ENCODE measurements at regions not wholly inside any gene's neighbourhood (a gene's known extent, or its start where the extent isn't known, plus 50 kb on each side); places are given as distances from the start of the nearest gene placed in this dataset.

DNA sequence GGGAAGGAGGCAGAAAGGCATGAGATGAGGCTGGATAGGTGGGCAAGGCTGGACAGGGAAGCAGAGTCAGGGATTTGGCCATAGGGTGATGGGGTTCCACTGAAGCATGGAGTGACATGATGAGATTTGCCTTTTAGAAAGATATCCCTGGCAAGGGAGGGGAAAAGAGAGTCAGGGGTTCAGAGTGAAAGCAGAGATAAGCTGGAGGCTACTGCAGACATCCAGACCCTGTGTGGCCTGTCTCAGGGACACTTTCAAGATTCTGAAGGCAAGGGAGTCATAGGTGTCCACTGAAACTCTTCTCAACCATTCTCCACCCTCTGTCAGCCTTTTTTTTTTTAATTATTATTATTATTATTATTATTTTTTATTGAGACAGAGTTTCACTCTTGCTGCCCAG is 94.0 kb upstream of the SPATA12 start:
- Histone ChIP-seq H2AK9ac (replicated peaks; ENCODE audit: low read depth, low read length, poor library complexity) (no peak overlapping the region), H4K20me1 (ENCODE audit: insufficient read depth, low read length) (no peaks in the 10 kb centered on the region), H3K27me3 (ENCODE audit: control insufficient read depth, insufficient read depth, low read length) (no peaks in the 10 kb centered on the region), H2AFZ (replicated peaks; ENCODE audit: low read length, poor library complexity) (no peak overlapping the region), H2BK20ac (ENCODE audit: low read depth, low read length) (no peak overlapping the region), H3K79me1 (ENCODE audit: low read depth in 1 of 2, low read length in 2 of 2) (no peaks in the 10 kb centered on the region), H3K4me2 (ENCODE audit: low read depth, low read length) (no peak overlapping the region), H3K9ac (ENCODE audit: low read depth, low read length) (no peak overlapping the region), H4K8ac (ENCODE audit: low read depth in 2 of 2, low read length in 2 of 2) (no peak overlapping the region), H2BK15ac (ENCODE audit: low read depth, low read length) (no peak overlapping the region), H3K4ac (ENCODE audit: low read depth, low read length) (no peak overlapping the region), H3K36me3 (ENCODE audit: control insufficient read depth, insufficient read depth, low read length) (no peaks in the 10 kb centered on the region), H3K9me3 (ENCODE audit: control insufficient read depth, insufficient read depth, low read length) (peaks cover 2% of the 10 kb centered on the region; the same call in 1 of the 2 replicates), H3K9me1 (ENCODE audit: insufficient read depth, low read length) (no peaks in the 10 kb centered on the region), H3K23ac (ENCODE audit: low read depth, low read length) (no peak overlapping the region), H2AK5ac (ENCODE audit: low read depth, low read length) (no peak overlapping the region), H3K14ac (replicated peaks; ENCODE audit: low read depth, low read length) (no peak overlapping the region), H4K5ac (ENCODE audit: low read depth, low read length) (no peak overlapping the region), H3K27ac (ENCODE audit: insufficient read depth, low read length) (no peak overlapping the region), H3K18ac (ENCODE audit: low read depth, low read length) (no peak overlapping the region), H3K4me1 (ENCODE audit: control insufficient read depth, insufficient read depth, low read length) (no peaks in the 10 kb centered on the region), H2BK5ac (ENCODE audit: low read depth, low read length, poor library complexity, severe bottlenecking) (no peak overlapping the region), H3K56ac (ENCODE audit: extremely low read depth, insufficient read depth, low read length) (no peak overlapping the region), H3K4me3 (ENCODE audit: insufficient read depth, low read depth, low read length) (no peak overlapping the region), H4K91ac (ENCODE audit: insufficient read depth, low read depth, low read length) (no peak overlapping the region), H2BK120ac (ENCODE audit: low read depth, low read length) (no peak overlapping the region)
- ChIA-PET CTCF (interaction anchor here (0.7 kb wide), 1 partner anchor 29 kb away, joined by 3 read pairs; no protein-coding TSS in a partner anchor), POLR2A (ENCODE audit: unreplicated experiment) (no interaction called here)
- ATAC-seq (ENCODE audit: low read depth) (no peak), DNase-seq (no peak)
- dilution Hi-C loops (cut with HindIII; ENCODE audit: low sequenced_read_pairs, unreplicated experiment): no loop called here
- BruUV-seq (replicated peaks): no TSS peak
- TF ChIP-seq, protein P1, sequence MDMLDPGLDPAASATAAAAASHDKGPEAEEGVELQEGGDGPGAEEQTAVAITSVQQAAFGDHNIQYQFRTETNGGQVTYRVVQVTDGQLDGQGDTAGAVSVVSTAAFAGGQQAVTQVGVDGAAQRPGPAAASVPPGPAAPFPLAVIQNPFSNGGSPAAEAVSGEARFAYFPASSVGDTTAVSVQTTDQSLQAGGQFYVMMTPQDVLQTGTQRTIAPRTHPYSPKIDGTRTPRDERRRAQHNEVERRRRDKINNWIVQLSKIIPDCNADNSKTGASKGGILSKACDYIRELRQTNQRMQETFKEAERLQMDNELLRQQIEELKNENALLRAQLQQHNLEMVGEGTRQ (IDR thresholded peaks at IDR 0.05; ENCODE audit: low read depth, low read length): no peak
- TF ChIP-seq NFE2L2 (IDR thresholded peaks at IDR 0.05; ENCODE audit: low read depth, low read length): no peak
- TF ChIP-seq, protein P2, sequence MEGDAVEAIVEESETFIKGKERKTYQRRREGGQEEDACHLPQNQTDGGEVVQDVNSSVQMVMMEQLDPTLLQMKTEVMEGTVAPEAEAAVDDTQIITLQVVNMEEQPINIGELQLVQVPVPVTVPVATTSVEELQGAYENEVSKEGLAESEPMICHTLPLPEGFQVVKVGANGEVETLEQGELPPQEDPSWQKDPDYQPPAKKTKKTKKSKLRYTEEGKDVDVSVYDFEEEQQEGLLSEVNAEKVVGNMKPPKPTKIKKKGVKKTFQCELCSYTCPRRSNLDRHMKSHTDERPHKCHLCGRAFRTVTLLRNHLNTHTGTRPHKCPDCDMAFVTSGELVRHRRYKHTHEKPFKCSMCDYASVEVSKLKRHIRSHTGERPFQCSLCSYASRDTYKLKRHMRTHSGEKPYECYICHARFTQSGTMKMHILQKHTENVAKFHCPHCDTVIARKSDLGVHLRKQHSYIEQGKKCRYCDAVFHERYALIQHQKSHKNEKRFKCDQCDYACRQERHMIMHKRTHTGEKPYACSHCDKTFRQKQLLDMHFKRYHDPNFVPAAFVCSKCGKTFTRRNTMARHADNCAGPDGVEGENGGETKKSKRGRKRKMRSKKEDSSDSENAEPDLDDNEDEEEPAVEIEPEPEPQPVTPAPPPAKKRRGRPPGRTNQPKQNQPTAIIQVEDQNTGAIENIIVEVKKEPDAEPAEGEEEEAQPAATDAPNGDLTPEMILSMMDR (conservative IDR thresholded peaks at IDR 0.05; ENCODE audit: low read depth, low read length): no peak
- intact Hi-C loops (cut with micrococcal nuclease): no loop called here
- in situ Hi-C loops (cut with MboI; ENCODE audit: low sequenced_read_pairs): no loop called here
